Mucosa of stomach (tissue), 1 donor: ENCODE measurements at regions not wholly inside any gene's neighbourhood (a gene's known extent, or its start where the extent isn't known, plus 50 kb on each side); places are given as distances from the start of the nearest gene placed in this dataset.

ENCODE experiments used
- H3K27me3 ChIP-seq: one replicate; pipeline ENCODE4 v1.7.0; 2013; ENCODE audit warnings: mild to moderate bottlenecking, low read length; ENCODE audit not compliant: control insufficient read depth, insufficient read depth
- H3K36me3 ChIP-seq: one replicate; pipeline ENCODE4 v1.7.0; 2013; ENCODE audit warnings: low read length; ENCODE audit not compliant: control insufficient read depth, insufficient read depth
- H3K4me1 ChIP-seq: one replicate; pipeline ENCODE4 v1.7.0; 2013; ENCODE audit warnings: mild to moderate bottlenecking, low read length; ENCODE audit not compliant: control insufficient read depth, insufficient read depth
- H3K4me3 ChIP-seq: one replicate; pipeline ENCODE4 v1.7.0; 2013; ENCODE audit warnings: low read length
- H3K9ac ChIP-seq: one replicate; pipeline ENCODE4 v1.7.0; 2013; ENCODE audit warnings: mild to moderate bottlenecking, low read length, moderate library complexity
- H3K9me3 ChIP-seq: one replicate; pipeline ENCODE4 v1.7.0; 2013; ENCODE audit warnings: mild to moderate bottlenecking, low read length, moderate library complexity; ENCODE audit not compliant: control insufficient read depth
- donor health status: Pancreatic carcinoma.

DNA sequence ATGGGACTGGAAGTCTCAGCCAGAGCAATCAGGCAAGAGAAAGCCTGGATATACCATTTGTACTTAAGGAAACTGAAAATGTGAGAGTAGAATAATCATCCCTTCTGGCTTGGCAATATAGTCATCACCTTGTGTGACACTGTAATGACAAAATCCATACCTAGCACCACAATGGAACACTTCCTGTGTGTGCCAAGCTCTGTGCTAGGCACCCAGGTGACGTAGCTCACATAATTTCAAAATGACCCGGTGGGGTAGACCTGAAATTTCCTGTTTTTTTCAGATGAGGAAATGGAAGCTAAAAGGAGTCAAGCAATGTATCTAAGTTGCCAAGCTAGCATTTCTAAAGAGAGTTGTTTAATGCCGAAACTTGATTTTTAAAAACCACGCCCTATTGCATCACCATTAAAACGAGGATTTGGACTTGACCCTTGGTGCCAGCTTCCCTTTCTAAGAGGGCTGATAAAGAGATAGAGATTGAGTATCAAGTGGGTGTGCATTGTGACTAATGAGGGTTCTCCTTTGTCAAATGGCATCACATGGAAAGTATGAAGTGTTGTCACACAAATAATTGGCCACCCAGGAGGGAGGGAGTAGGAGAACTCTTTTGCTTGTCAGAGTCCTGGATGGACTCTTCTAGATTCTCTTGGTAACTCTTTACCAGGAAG lies 141.3 kb upstream of the PDZRN3 start:
- H3K4me3 ChIP-seq = no peak overlapping the region
- no peaks in the 10 kb centered on the region for H3K4me1 ChIP-seq

DNA sequence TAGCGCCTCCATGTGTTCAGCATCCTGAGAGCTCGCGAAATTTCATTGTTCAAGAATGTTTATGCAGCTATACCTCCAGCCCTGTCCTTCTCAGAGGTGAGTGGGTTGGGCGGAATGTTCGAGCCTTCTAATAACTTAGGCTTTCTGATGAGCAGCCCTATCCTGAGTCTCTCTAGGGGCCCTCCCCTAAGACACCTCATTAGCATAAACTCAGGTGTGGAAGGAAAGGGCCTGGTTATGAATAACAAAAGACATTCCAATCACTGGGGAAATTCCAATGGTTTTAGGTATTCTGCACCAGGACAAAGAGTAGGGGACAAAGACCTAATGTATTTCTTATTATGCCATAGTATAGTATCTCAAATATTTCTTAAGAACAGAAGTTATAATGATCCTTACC lies 138.1 kb upstream of the PDZRN3 start:
- no peak overlapping the region for H3K4me3 ChIP-seq
- no peaks in the 10 kb centered on the region for H3K27me3 ChIP-seq
- no peak overlapping the region for H3K9ac ChIP-seq
- no peaks in the 10 kb centered on the region for H3K9me3 ChIP-seq
- H3K4me1 ChIP-seq = no peaks in the 10 kb centered on the region
- H3K36me3 ChIP-seq = no peaks in the 10 kb centered on the region

More for the DNA sequence above, 141.3 kb upstream of the PDZRN3 start:
- H3K27me3 ChIP-seq = no peaks in the 10 kb centered on the region
- no peak overlapping the region for H3K9ac ChIP-seq
- H3K9me3 ChIP-seq = no peaks in the 10 kb centered on the region
- no peaks in the 10 kb centered on the region for H3K36me3 ChIP-seq

DNA sequence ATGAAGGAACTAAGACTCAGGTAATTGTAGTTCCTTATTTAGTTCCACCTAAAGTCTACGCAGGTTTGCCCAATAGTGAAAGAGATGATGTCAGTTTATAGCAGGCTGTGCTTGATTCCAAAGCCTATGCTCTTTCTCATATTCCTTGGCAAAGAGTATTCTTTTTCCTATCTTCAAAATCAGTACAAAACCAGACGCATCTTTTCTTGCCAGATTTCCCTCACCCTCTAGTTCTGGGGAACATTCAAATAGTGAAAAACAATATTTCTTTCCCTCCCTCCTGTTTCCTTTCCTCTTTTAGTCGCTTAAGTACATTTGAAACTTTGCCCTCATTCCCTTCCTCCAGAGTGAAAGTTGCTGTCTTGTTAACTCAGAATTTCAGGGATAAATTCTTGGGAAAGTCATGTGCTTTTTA lies 134.6 kb upstream of the PDZRN3 start:
- Histone ChIP-seq H3K9ac (no peak overlapping the region), H3K36me3 (no peaks in the 10 kb centered on the region), H3K9me3 (no peaks in the 10 kb centered on the region), H3K27me3 (no peaks in the 10 kb centered on the region), H3K4me1 (no peaks in the 10 kb centered on the region), H3K4me3 (no peak overlapping the region)

DNA sequence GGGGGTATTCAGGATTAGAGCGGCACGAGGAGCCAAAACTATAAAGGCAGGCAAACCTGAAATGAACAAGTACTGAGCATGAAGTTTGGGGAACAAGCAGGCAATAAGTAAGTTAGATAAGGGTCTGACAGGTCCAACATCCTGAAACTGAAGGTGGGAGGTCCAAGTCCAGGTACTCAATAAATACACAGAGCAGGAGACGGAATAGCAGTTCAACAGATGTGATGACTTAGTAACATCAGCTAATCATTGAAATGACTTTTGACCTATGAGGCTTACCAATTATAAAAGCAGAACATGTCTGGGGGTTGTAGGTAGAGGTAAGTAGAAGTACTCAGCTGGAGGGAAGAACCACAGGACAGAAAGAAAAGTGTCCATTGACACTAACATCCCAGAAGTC lies 132.8 kb upstream of the PDZRN3 start:
- no peaks in the 10 kb centered on the region for H3K9me3 ChIP-seq

DNA sequence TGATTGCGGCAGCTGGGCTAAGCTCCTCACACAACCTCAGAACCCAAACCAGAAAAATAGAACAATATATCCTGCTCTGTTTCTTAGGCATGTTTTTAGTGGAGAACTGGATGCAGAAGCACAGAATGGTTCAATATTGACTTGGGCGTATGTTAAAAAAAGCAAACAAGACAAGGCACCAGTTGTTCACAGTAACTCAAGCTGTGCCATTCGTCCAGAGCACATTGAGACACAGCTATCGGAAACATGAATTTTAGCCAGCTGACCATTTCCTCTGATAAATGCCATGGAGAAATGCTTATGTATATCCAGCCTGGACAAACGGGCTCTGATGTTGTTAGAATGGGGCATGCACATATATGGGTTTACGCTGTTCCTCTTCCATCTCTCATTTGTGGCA lies 129.2 kb upstream of the PDZRN3 start:
- no peak overlapping the region for H3K4me3 ChIP-seq
- H3K27me3 ChIP-seq = no peaks in the 10 kb centered on the region
- no peaks in the 10 kb centered on the region for H3K4me1 ChIP-seq
- no peak overlapping the region for H3K9ac ChIP-seq
- no peaks in the 10 kb centered on the region for H3K36me3 ChIP-seq
- no peaks in the 10 kb centered on the region for H3K9me3 ChIP-seq

More for the DNA sequence above, 132.8 kb upstream of the PDZRN3 start:
- no peaks in the 10 kb centered on the region for H3K27me3 ChIP-seq
- no peak overlapping the region for H3K9ac ChIP-seq
- no peak overlapping the region for H3K4me3 ChIP-seq
- no peaks in the 10 kb centered on the region for H3K36me3 ChIP-seq
- no peaks in the 10 kb centered on the region for H3K4me1 ChIP-seq

DNA sequence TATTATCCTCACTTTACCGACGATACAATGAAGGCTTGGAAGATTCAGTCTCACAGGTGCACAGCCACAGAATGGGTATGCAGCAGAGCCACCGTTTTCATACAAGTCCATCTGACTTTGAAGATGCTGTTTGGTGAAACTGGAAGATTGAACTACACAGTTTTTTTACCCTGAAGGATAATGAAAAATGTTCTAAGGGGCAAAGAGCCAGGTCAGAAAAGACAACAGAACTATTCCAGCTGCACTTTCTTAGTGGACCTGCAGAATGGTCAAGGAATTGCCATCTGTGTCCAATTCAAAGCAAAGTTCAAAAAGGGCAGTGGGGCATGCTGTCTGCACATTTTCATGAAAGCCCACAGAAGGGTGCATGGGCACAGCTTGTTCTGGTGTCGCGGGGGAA lies 127.6 kb upstream of the PDZRN3 start:
- H3K27me3 ChIP-seq = no peaks in the 10 kb centered on the region
- no peak overlapping the region for H3K4me3 ChIP-seq
- H3K36me3 ChIP-seq = no peaks in the 10 kb centered on the region
- no peaks in the 10 kb centered on the region for H3K9me3 ChIP-seq
- H3K9ac ChIP-seq = no peak overlapping the region
- no peaks in the 10 kb centered on the region for H3K4me1 ChIP-seq

DNA sequence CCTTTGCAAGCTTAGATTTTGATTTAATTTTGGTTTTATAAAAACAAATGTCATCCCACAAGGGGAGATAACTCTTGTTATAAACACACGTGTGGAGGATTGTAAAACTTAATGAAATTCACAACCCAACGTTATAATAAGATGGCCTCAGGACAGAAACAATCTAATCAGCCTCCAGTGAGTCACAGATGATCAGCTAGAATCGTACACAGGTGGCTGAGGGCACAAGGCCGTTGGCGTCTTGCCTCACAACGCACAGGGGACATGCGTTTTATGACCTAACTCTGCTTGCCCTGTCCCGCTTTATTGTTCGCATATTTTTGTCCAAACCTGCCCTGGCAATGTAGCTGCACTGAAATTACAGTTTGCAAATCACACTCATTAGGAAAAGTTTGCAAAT lies 121.9 kb upstream of the PDZRN3 start:
- H3K4me3 ChIP-seq = no peak overlapping the region
- no peaks in the 10 kb centered on the region for H3K4me1 ChIP-seq
- no peaks in the 10 kb centered on the region for H3K9me3 ChIP-seq
- H3K36me3 ChIP-seq = no peaks in the 10 kb centered on the region
- H3K27me3 ChIP-seq = no peaks in the 10 kb centered on the region
- H3K9ac ChIP-seq = no peak overlapping the region

DNA sequence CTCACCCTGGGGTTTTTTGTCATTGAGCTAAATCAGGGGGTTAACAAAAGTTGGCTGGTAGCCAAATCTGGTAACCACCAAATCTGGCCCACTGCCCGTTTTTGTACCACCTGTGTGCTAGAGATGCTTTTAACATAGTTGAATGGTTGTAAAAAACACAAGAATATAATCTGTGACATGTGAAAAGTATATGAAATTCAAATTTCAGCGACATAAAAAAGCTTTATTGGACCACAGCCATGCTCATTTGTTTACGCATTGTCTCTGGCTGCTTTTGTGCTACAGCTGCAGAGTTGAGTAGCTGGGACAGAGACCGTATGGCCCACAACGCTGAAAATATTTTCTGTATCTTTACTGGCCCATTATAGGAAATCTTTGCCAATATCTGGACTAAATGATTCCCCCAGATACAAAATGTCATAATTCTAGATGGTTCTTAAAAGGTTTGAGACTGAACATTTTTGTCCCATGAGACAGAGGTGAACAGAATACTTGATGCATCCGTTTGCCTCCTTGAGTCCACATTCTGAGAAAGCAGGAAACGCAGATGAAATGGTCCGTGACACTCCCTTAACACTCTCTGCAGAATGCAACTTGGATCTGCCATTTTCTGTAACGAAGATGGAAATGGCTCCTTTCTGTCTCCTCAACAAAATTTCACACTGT lies 120.9 kb upstream of the PDZRN3 start:
- Histone ChIP-seq H3K9ac (no peak overlapping the region), H3K4me3 (no peak overlapping the region), H3K27me3 (no peaks in the 10 kb centered on the region)

DNA sequence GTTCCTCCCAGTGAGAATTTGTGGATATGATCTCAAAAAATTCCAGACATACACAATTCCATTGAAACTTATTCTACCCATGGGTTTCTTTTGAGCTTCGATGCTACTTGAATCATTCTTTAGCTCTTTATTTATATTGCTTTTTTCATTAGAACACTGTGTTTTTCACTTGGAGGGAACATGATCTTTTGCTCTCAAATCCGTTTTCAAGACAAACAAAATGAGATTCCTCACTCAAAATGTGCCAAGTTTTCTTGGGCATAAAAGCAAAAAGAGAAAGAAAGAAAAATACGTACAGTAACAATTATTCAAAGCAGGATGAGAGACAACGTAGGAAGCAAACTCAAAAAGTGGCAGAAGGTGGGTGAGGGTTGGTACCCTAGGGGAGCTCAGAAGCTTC lies 118.8 kb upstream of the PDZRN3 start:
- no peak overlapping the region for H3K4me3 ChIP-seq

More for the DNA sequence above, 120.9 kb upstream of the PDZRN3 start:
- H3K4me1 ChIP-seq = no peaks in the 10 kb centered on the region
- H3K36me3 ChIP-seq = no peaks in the 10 kb centered on the region
- no peaks in the 10 kb centered on the region for H3K9me3 ChIP-seq

DNA sequence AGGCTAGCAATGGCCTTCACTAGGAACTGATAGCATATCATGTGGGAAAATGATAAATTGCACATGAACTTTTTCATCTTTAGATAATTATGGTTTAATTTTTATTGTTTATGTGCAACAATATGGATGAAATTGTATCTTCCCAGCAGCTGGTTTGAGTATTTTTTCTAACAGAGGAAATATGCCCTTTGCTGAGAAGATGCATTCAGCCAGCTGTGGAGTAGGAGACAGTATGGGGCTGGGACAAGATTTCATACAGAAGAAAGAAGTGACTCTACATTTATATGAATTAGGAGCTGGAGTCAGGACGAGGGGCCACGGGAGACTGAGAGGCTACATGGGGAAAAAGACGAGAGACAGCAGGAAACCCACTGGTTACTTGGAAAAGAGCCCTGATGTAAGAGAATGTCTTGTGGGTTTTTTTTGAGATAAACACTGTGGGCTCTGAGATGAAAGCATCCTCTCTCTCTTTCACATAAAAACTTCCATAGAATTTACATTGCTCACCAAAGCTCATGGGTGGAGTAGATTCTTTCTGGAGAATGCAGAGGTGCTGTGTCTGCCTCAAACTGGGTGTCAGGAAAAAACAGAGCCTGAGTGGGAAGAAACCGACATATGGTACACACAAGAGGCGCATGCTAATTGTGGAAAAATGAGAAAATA lies 115.2 kb upstream of the PDZRN3 start:
- H3K27me3 ChIP-seq = no peaks in the 10 kb centered on the region
- no peak overlapping the region for H3K9ac ChIP-seq
- H3K36me3 ChIP-seq = no peaks in the 10 kb centered on the region
- H3K9me3 ChIP-seq = no peaks in the 10 kb centered on the region
- no peak overlapping the region for H3K4me3 ChIP-seq
- no peaks in the 10 kb centered on the region for H3K4me1 ChIP-seq

More for the DNA sequence above, 118.8 kb upstream of the PDZRN3 start:
- H3K9me3 ChIP-seq = no peaks in the 10 kb centered on the region
- no peaks in the 10 kb centered on the region for H3K27me3 ChIP-seq
- no peaks in the 10 kb centered on the region for H3K4me1 ChIP-seq
- no peak overlapping the region for H3K9ac ChIP-seq
- H3K36me3 ChIP-seq = no peaks in the 10 kb centered on the region

DNA sequence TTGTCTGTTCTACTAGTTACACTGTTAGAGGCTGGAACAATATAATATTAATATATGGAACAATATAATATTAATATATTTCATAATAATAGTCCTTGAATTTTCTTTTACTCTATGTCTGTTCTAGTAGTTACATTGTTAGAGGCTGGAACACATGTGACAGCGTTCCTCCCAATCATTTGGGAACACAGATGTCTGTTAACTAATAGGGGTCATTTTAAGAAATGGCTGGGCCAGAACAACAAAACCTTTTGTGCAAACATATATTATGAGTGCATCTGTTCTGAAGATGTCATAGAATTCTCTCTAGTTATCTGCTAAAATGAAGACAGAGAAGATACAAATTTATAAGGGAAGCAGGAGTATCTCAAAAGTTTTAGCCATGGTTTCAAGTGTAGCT lies 114.0 kb upstream of the PDZRN3 start:
- H3K4me3 ChIP-seq = no peak overlapping the region
- no peaks in the 10 kb centered on the region for H3K36me3 ChIP-seq
- no peaks in the 10 kb centered on the region for H3K27me3 ChIP-seq
- H3K9ac ChIP-seq = no peak overlapping the region
- H3K4me1 ChIP-seq = no peaks in the 10 kb centered on the region
- H3K9me3 ChIP-seq = no peaks in the 10 kb centered on the region
